ENCODE measurements at regions not wholly inside any gene's neighbourhood (a gene's known extent, or its start where the extent isn't known, plus 50 kb on each side); places are given as distances from the start of the nearest gene placed in this dataset.
"Not testable (repeated sequence)": the region's sequence is repeated elsewhere in the genome, so short reads cannot be mapped to it uniquely, and the experiment has no call there.

DNA sequence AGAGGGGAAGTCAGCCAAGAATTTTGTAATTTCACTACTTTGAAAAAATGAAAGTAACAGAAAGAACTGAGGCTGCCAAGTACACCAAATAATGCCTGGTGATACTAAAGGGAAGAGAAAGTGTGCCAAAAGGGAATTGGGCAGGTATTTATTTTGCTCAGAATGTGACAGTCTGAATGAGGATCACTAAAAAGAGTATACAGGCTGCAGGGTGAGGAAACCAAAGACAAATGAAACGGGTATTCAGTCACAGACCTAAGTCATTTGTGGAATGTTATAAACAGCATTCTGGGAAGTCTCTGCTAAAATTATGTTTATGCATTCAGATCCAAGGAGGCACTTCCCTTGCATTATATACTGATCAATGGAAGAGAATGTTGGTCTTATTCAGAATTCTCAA lies 418.6 kb upstream of the SLC39A10 start:
- Histone ChIP-seq H3K4me1 (ENCODE audit: insufficient read depth, low read length, poor library complexity, severe bottlenecking) (no peaks in the 10 kb centered on the region), H3K36me3 (ENCODE audit: insufficient read depth, low read length, poor library complexity, severe bottlenecking) (no peaks in the 10 kb centered on the region), H3K27me3 (replicated peaks; ENCODE audit: insufficient read depth, low read depth, low read length, poor library complexity) (no peaks in the 10 kb centered on the region), H3K9me3 (ENCODE audit: low read depth, low read length, poor library complexity, severe bottlenecking) (no peaks in the 10 kb centered on the region), H3K4me3 (ENCODE audit: low read depth, low read length, poor library complexity, severe bottlenecking) (no peak overlapping the region), H3K27ac (ENCODE audit: low read depth, low read length, poor library complexity, severe bottlenecking) (no peak overlapping the region)
- TF ChIP-seq, protein P1, sequence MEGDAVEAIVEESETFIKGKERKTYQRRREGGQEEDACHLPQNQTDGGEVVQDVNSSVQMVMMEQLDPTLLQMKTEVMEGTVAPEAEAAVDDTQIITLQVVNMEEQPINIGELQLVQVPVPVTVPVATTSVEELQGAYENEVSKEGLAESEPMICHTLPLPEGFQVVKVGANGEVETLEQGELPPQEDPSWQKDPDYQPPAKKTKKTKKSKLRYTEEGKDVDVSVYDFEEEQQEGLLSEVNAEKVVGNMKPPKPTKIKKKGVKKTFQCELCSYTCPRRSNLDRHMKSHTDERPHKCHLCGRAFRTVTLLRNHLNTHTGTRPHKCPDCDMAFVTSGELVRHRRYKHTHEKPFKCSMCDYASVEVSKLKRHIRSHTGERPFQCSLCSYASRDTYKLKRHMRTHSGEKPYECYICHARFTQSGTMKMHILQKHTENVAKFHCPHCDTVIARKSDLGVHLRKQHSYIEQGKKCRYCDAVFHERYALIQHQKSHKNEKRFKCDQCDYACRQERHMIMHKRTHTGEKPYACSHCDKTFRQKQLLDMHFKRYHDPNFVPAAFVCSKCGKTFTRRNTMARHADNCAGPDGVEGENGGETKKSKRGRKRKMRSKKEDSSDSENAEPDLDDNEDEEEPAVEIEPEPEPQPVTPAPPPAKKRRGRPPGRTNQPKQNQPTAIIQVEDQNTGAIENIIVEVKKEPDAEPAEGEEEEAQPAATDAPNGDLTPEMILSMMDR (conservative IDR thresholded peaks at IDR 0.05; ENCODE audit: low read depth, low read length): no peak
- no peak for DNase-seq (ENCODE audit: low spot score)
- ChIA-PET CTCF (no interaction called here), POLR2A (ENCODE audit: low non-redundant PET) (no interaction called here)
- intact Hi-C loops (cut with micrococcal nuclease; ENCODE audit: unreplicated experiment): no loop called here
- BruUV-seq (replicated peaks): no TSS peak

DNA sequence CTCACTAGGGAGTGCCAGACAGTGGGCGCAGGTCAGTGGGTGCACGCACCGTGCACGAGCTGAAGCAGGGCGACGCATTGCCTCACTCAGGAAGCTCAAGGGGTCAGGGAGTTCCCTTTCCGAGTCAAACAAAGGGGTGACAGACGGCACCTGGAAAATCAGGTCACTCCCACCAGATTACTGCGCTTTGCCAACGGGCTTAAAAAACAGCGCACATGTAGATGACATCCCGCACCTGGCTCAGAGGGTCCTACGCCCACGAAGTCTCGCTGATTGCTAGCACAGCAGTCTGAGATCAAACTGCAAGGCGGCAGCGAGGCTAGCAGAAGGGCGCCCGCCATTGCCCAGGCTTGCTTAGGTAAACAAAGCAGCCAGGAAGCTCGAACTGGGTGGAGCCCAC lies 428.5 kb upstream of the SLC39A10 start:
- POLR2A ChIA-PET (ENCODE audit: low non-redundant PET); BruUV-seq (replicated peaks); DNase-seq (ENCODE audit: low spot score); CTCF ChIA-PET; H3K36me3 ChIP-seq (ENCODE audit: insufficient read depth, low read length, poor library complexity, severe bottlenecking); H3K4me1 ChIP-seq (ENCODE audit: insufficient read depth, low read length, poor library complexity, severe bottlenecking); intact Hi-C loops (cut with micrococcal nuclease; ENCODE audit: unreplicated experiment); H3K27ac ChIP-seq (ENCODE audit: low read depth, low read length, poor library complexity, severe bottlenecking); H3K9me3 ChIP-seq (ENCODE audit: low read depth, low read length, poor library complexity, severe bottlenecking); H3K27me3 ChIP-seq (replicated peaks; ENCODE audit: insufficient read depth, low read depth, low read length, poor library complexity); H3K4me3 ChIP-seq (ENCODE audit: low read depth, low read length, poor library complexity, severe bottlenecking): not testable (repeated sequence)

DNA sequence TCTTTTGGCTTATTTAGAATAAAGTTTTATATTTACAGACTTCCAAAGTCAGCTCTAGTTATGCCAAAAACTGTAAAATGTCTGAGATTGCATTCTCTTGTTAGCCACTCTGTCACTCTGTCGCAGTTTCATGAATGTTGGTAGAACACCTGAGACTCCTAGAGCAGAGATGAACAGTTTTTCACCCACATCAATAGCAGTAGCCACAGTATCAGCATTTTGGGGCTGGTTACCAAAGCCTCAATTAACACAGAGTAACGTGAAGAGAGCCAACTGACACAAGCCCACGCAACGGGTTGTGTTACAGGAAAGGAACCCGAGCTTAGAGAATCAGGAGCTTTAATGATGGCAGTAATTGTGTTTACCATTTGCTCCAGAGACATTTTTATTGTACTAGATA lies 443.0 kb upstream of the SLC39A10 start:
- Histone ChIP-seq H3K27ac (ENCODE audit: low read depth, low read length, poor library complexity, severe bottlenecking) (no peak overlapping the region), H3K9me3 (ENCODE audit: low read depth, low read length, poor library complexity, severe bottlenecking) (no peaks in the 10 kb centered on the region), H3K4me1 (ENCODE audit: insufficient read depth, low read length, poor library complexity, severe bottlenecking) (no peaks in the 10 kb centered on the region), H3K36me3 (ENCODE audit: insufficient read depth, low read length, poor library complexity, severe bottlenecking) (no peaks in the 10 kb centered on the region), H3K4me3 (ENCODE audit: low read depth, low read length, poor library complexity, severe bottlenecking) (no peak overlapping the region), H3K27me3 (replicated peaks; ENCODE audit: insufficient read depth, low read depth, low read length, poor library complexity) (no peaks in the 10 kb centered on the region)
- POLR2A ChIA-PET (ENCODE audit: low non-redundant PET): no interaction called here
- DNase-seq (ENCODE audit: low spot score): no peak
- intact Hi-C loops (cut with micrococcal nuclease; ENCODE audit: unreplicated experiment): no loop called here
- BruUV-seq (replicated peaks): no TSS peak
- TF ChIP-seq EZH2 (IDR thresholded peaks at IDR 0.05; ENCODE audit: borderline replicate concordance, low read depth, low read length, poor library complexity, severe bottlenecking): no peak
- TF ChIP-seq, protein P1 (conservative IDR thresholded peaks at IDR 0.05; ENCODE audit: low read depth, low read length): no peak
- CTCF ChIA-PET: no interaction called here

DNA sequence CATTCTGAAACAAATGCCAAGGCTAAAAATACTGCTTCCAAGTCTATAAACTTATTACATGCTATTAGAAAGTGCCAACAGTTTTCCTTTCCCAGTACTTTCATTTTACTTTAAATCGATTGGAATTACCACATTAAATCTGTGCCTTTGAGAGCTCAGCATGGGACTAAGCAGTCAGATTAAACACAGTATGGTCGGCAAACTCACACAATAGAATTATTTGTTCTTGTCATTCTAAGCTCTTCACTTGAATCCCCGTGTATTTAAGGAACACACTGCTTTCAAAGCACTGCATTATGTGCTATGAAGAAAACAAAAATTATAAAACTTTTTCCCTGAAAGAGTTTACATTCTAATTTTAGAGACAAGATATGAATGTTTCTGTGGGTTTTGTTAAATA lies 444.4 kb upstream of the SLC39A10 start:
- DNase-seq (ENCODE audit: low spot score): peak; percentile 42
- no peak overlapping the region for H3K4me3 ChIP-seq (ENCODE audit: low read depth, low read length, poor library complexity, severe bottlenecking)
- CTCF ChIA-PET: interaction anchor here (0.5 kb wide), 1 partner anchor 117 kb away, joined by 3 read pairs; no protein-coding TSS in a partner anchor
- BruUV-seq (replicated peaks): no TSS peak
- H3K9me3 ChIP-seq (ENCODE audit: low read depth, low read length, poor library complexity, severe bottlenecking): no peaks in the 10 kb centered on the region
- intact Hi-C loops (cut with micrococcal nuclease; ENCODE audit: unreplicated experiment): no loop called here
- TF ChIP-seq EZH2 (IDR thresholded peaks at IDR 0.05; ENCODE audit: borderline replicate concordance, low read depth, low read length, poor library complexity, severe bottlenecking): no peak
- TF ChIP-seq, protein P1 (conservative IDR thresholded peaks at IDR 0.05; ENCODE audit: low read depth, low read length): no peak
- H3K27ac ChIP-seq (ENCODE audit: low read depth, low read length, poor library complexity, severe bottlenecking): no peak overlapping the region
- POLR2A ChIA-PET (ENCODE audit: low non-redundant PET): no interaction called here
- no peaks in the 10 kb centered on the region for H3K36me3 ChIP-seq (ENCODE audit: insufficient read depth, low read length, poor library complexity, severe bottlenecking)
- H3K27me3 ChIP-seq (replicated peaks; ENCODE audit: insufficient read depth, low read depth, low read length, poor library complexity): no peaks in the 10 kb centered on the region
- no peaks in the 10 kb centered on the region for H3K4me1 ChIP-seq (ENCODE audit: insufficient read depth, low read length, poor library complexity, severe bottlenecking)
